ENCODE measurements at regions not wholly inside any gene's neighbourhood (a gene's known extent, or its start where the extent isn't known, plus 50 kb on each side); places are given as distances from the start of the nearest gene placed in this dataset.

GRCh38 chr3:29181872-29182271 lies 99.0 kb upstream of the RBMS3 start:
- TF ChIP-seq CTCF (IDR thresholded peaks at IDR 0.05 in 2 of 3, conservative IDR thresholded peaks at IDR 0.05 in 1 of 3; ENCODE audit: borderline replicate concordance in 1 of 3, insufficient read depth in 1 of 3, low read depth in 2 of 3, low read length in 2 of 3) (no peak), RAD21 (IDR thresholded peaks at IDR 0.05; ENCODE audit: low read depth) (no peak)

Data from HCT116 (cell line).